H1 (cell line): ENCODE measurements at regions not wholly inside any gene's neighbourhood (a gene's known extent, or its start where the extent isn't known, plus 50 kb on each side); places are given as distances from the start of the nearest gene placed in this dataset.

Experiments
- CTCF ChIP-seq, 3 experiments: IDR thresholded peaks; 1 replicate in 2 of 3; 2 replicates in 1 of 3; pipeline versions ENCODE4 v1.5.1 to v1.6.1; 2011; ENCODE audit warnings: low read length in 3 of 3, mild to moderate bottlenecking in 3 of 3, inconsistent platforms in 2 of 3, low read depth in 1 of 3, moderate library complexity in 1 of 3; ENCODE audit not compliant: insufficient read depth in 1 of 3; ENCODE audit errors: control extremely low read depth in 1 of 3
- HDAC2 ChIP-seq, 2 experiments: fragments of 300-600 bp in 1 of 2; sonication (generic) in 1 of 2; IDR thresholded peaks; 2 replicates each; pipeline ENCODE4 v1.6.1; 2011 to 2012; ENCODE audit warnings: low read depth in 2 of 2, low read length in 2 of 2, mild to moderate bottlenecking in 2 of 2, moderate library complexity in 2 of 2, borderline replicate concordance in 1 of 2, inconsistent platforms in 1 of 2
- RNF2 ChIP-seq: fragments of 200-900, 300-1000 bp; sonication (generic); IDR thresholded peaks from 2 replicates; pipeline ENCODE4 v1.7.1; 2016; ENCODE audit warnings: borderline replicate concordance, low read depth, mild to moderate bottlenecking, antibody characterized with exemption, low read length; ENCODE audit not compliant: poor library complexity, severe bottlenecking; ENCODE audit errors: missing control alignments
- ZNF274 ChIP-seq: IDR thresholded peaks from 2 replicates; pipeline ENCODE4 v1.7.0; 2012; ENCODE audit warnings: low read length, borderline replicate concordance; ENCODE audit errors: extremely low read depth

DNA sequence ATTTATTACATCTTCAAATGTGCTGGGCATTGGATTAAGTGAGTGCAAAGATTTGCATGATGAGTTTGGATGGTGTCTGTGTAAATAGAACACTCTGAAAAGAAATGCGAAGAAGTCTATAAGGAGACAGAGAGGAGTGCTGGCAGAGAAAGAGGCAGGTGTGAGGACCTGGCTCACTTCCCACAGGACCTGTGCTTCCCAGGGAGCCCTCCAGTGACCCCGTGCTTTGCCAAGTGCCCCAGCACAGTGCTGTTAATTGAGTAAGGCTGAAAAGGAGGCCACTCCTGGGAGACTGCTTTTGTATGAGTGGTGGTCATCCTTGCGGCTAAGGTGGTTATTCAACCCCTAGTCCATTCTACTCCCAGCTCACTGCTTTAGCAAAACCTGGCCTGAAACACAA is 230.8 kb downstream of the OSR1 start (continued):
- TF ChIP-seq HDAC2 (IDR thresholded peaks at IDR 0.05; ENCODE audit: borderline replicate concordance in 1 of 2, low read depth in 2 of 2, low read length in 2 of 2): no peak
- TF ChIP-seq CTCF (IDR thresholded peaks at IDR 0.05; ENCODE audit: control extremely low read depth in 1 of 3, insufficient read depth in 1 of 3, low read depth in 1 of 3, low read length in 3 of 3): no peak
- TF ChIP-seq ZNF274: no peak
- no peak for TF ChIP-seq RNF2
